K562 (cell line): ENCODE measurements at regions not wholly inside any gene's neighbourhood (a gene's known extent, or its start where the extent isn't known, plus 50 kb on each side); places are given as distances from the start of the nearest gene placed in this dataset.

Experiments used
- CLOCK ChIP-seq: fragments of 250-450 bp; sonication (Bioruptor Pico); IDR thresholded peaks from 2 replicates; pipeline ENCODE4 v1.4.0; 2020; ENCODE audit warnings: mild to moderate bottlenecking, moderate library complexity, borderline replicate concordance
- KLF13 ChIP-seq: fragments of 450-650 bp; IDR thresholded peaks from 2 replicates; pipeline ENCODE4 v1.6.1; 2016; ENCODE audit warnings: missing genetic modification characterization, low read depth, mild to moderate bottlenecking, missing compliant biosample characterization, moderate library complexity, borderline replicate concordance
- MGA ChIP-seq: fragments of 450-650 bp; IDR thresholded peaks from 2 replicates; pipeline ENCODE4 v1.6.1; 2016; ENCODE audit warnings: mild to moderate bottlenecking, moderate library complexity
- RBM17 ChIP-seq: fragments of 200-400 bp; formaldehyde crosslinking; IDR thresholded peaks from 2 replicates; pipeline ENCODE4 v1.6.1; 2017; ENCODE audit warnings: low read depth, mild to moderate bottlenecking, low read length, borderline replicate concordance
- RERE ChIP-seq: sonication (generic); formaldehyde crosslinking; IDR thresholded peaks from 2 replicates; pipeline ENCODE4 v1.8.0; 2023; ENCODE audit warnings: missing genetic modification reagents, mild to moderate bottlenecking, borderline replicate concordance
- STAT5B ChIP-seq: fragments of 250-450 bp; sonication (Bioruptor Pico); IDR thresholded peaks from 2 replicates; pipeline ENCODE4 v1.8.0; 2021; ENCODE audit warnings: mild to moderate bottlenecking, inconsistent platforms
- ZNF584 ChIP-seq: fragments of 200-800 bp; sonication (Bioruptor generic); IDR thresholded peaks from 2 replicates; pipeline ENCODE4 v1.6.1; 2016; ENCODE audit warnings: low read depth, mild to moderate bottlenecking, missing genetic modification characterization, missing compliant biosample characterization

GRCh38 chr3:168271932-168272331 lies 176.2 kb upstream of the GOLIM4 start (continued):
- no peak for TF ChIP-seq MGA
- TF ChIP-seq KLF13 (tag), result no peak
- TF ChIP-seq RBM17, result no peak
- TF ChIP-seq RERE (CRISPR knock-in tag), result no peak
- TF ChIP-seq ZNF584 (CRISPR knock-in tag), result no peak
- TF ChIP-seq CLOCK, result no peak
- no peak for TF ChIP-seq STAT5B (CRISPR knock-in tag)
